ENCODE measurements at regions not wholly inside any gene's neighbourhood (a gene's known extent, or its start where the extent isn't known, plus 50 kb on each side); places are given as distances from the start of the nearest gene placed in this dataset.

DNA sequence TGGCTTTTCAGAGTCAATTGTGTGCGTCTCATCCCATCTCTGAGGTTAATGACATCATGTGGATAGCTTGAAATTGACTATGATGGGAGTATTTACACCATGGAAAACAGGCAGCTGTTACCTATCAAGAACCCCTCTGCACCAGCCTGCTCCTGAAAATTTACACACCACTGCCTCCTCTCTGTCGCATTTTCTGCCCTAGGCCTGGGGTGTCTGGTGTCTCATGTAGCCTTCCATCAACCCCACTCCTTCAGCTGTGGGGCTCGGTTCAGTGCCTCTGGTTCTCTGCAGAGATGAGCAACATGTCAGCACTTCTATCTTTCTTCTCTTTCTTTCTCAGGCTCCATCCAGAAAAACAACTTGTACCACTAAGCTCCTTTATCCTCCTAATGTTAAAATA, 600.5 kb downstream of the TYW1 start:
- H3K4me2 ChIP-seq (ENCODE audit: insufficient read depth, low read length): no peak overlapping the region
- no peaks in the 10 kb centered on the region for H4K20me1 ChIP-seq (ENCODE audit: insufficient read depth, low read length)
- TF ChIP-seq, protein P1, sequence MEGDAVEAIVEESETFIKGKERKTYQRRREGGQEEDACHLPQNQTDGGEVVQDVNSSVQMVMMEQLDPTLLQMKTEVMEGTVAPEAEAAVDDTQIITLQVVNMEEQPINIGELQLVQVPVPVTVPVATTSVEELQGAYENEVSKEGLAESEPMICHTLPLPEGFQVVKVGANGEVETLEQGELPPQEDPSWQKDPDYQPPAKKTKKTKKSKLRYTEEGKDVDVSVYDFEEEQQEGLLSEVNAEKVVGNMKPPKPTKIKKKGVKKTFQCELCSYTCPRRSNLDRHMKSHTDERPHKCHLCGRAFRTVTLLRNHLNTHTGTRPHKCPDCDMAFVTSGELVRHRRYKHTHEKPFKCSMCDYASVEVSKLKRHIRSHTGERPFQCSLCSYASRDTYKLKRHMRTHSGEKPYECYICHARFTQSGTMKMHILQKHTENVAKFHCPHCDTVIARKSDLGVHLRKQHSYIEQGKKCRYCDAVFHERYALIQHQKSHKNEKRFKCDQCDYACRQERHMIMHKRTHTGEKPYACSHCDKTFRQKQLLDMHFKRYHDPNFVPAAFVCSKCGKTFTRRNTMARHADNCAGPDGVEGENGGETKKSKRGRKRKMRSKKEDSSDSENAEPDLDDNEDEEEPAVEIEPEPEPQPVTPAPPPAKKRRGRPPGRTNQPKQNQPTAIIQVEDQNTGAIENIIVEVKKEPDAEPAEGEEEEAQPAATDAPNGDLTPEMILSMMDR (IDR thresholded peaks at IDR 0.05; ENCODE audit: borderline replicate concordance, extremely low read depth, low read length, poor library complexity, severe bottlenecking): no peak
- no peak for TF ChIP-seq EZH2 (IDR thresholded peaks at IDR 0.05; ENCODE audit: borderline replicate concordance, low read depth, low read length, severe bottlenecking)
- no peak overlapping the region for H3K4me3 ChIP-seq (ENCODE audit: low read depth in 1 of 2, low read length in 2 of 2)
- H3K36me3 ChIP-seq (ENCODE audit: insufficient read depth, low read length): no peaks in the 10 kb centered on the region
- no peak for DNase-seq
- no peak overlapping the region for H3K27ac ChIP-seq (ENCODE audit: low read length)
- ATAC-seq (ENCODE audit: insufficient read depth, low read depth): no peak
- no peak overlapping the region for H2AFZ ChIP-seq (ENCODE audit: low read depth, low read length)
- H3K4me1 ChIP-seq (ENCODE audit: insufficient read depth, low read length): no peaks in the 10 kb centered on the region
- no peaks in the 10 kb centered on the region for H3K9me3 ChIP-seq (ENCODE audit: insufficient read depth, low read length, severe bottlenecking)
- H3K79me2 ChIP-seq (ENCODE audit: insufficient read depth, low read length): no peaks in the 10 kb centered on the region
- no peak overlapping the region for H3K9ac ChIP-seq (ENCODE audit: low read depth, low read length)
- peaks cover 4% of the 10 kb centered on the region for H3K27me3 ChIP-seq (ENCODE audit: insufficient read depth, low read length, poor library complexity)

DNA sequence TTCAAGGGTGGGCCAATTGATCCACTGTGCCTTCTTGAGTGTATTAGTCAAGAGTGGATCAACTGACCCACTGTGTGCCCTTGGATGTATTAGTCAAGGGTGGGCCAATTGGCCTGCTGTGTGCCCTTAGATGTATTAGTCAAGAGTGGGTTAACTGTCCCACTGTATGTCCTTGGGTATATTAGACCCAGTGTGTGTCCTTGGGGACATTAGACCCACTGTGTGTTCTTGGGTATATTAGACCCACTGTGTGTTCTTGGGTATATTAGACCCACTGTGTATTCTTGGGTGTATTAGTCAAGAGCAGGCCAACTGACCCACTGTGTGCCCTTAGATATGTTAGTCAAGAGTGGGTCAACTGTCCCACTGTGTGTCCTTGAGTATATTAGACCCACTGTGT, 601.8 kb downstream of the TYW1 start:
- H3K4me1 ChIP-seq (ENCODE audit: insufficient read depth, low read length): no peaks in the 10 kb centered on the region
- no peak overlapping the region for H3K4me2 ChIP-seq (ENCODE audit: insufficient read depth, low read length)
- ATAC-seq (ENCODE audit: insufficient read depth, low read depth): no peak
- H3K9me3 ChIP-seq (ENCODE audit: insufficient read depth, low read length, severe bottlenecking): no peaks in the 10 kb centered on the region
- TF ChIP-seq, protein P1 (IDR thresholded peaks at IDR 0.05; ENCODE audit: borderline replicate concordance, extremely low read depth, low read length, poor library complexity, severe bottlenecking): no peak
- no peak for TF ChIP-seq EZH2 (IDR thresholded peaks at IDR 0.05; ENCODE audit: borderline replicate concordance, low read depth, low read length, severe bottlenecking)
- no peaks in the 10 kb centered on the region for H4K20me1 ChIP-seq (ENCODE audit: insufficient read depth, low read length)
- no peaks in the 10 kb centered on the region for H3K36me3 ChIP-seq (ENCODE audit: insufficient read depth, low read length)
- no peak overlapping the region for H3K4me3 ChIP-seq (ENCODE audit: low read depth in 1 of 2, low read length in 2 of 2)
- peaks cover 4% of the 10 kb centered on the region for H3K27me3 ChIP-seq (ENCODE audit: insufficient read depth, low read length, poor library complexity)
- no peak overlapping the region for H2AFZ ChIP-seq (ENCODE audit: low read depth, low read length)
- no peak overlapping the region for H3K9ac ChIP-seq (ENCODE audit: low read depth, low read length)
- DNase-seq: no peak
- H3K79me2 ChIP-seq (ENCODE audit: insufficient read depth, low read length): no peaks in the 10 kb centered on the region
- no peak overlapping the region for H3K27ac ChIP-seq (ENCODE audit: low read length)

DNA sequence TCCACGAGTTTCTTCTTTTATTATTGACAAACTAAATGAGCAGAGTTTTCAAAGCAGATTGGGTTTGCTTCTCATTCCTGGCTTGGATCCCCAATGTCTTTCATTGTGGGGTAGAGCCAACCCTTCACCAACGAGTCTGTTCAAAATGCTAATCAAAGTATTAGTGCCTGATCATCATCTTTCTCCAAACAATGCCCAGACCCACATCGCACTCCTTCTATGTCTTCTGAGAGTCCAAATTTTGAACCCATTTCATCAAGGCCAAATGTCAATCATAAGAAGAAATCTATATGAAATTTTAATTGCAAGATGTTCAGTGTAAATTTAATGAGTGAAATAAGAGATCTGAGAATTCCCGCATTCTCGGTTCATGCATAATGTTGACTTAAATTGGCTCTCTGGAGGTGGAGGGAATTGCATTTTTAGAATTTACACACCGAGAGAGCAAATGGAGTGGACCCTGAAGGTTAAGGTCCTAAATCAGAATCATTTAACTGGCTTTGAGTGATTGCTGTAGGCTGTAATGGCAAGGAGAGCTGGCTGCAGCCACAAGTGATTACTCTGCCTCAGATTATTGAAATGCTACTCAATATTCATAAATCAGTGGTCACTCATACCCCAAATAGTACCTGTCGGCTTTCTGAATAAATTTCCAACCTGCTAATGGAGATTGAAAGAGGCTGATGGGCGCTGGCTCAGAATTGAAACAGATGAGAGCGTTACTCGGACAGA, 602.9 kb downstream of the TYW1 start:
- no peaks in the 10 kb centered on the region for H3K27me3 ChIP-seq (ENCODE audit: insufficient read depth, low read length, poor library complexity)
- H3K27ac ChIP-seq (ENCODE audit: low read length): no peak overlapping the region
- no peak for ATAC-seq (ENCODE audit: insufficient read depth, low read depth)

More for the DNA sequence above, 602.9 kb downstream of the TYW1 start:
- H3K79me2 ChIP-seq (ENCODE audit: insufficient read depth, low read length): no peaks in the 10 kb centered on the region
- DNase-seq: no peak
- H3K4me1 ChIP-seq (ENCODE audit: insufficient read depth, low read length): no peaks in the 10 kb centered on the region
- no peaks in the 10 kb centered on the region for H3K36me3 ChIP-seq (ENCODE audit: insufficient read depth, low read length)
- H3K4me2 ChIP-seq (ENCODE audit: insufficient read depth, low read length): no peak overlapping the region
- no peak overlapping the region for H2AFZ ChIP-seq (ENCODE audit: low read depth, low read length)
- no peak overlapping the region for H3K4me3 ChIP-seq (ENCODE audit: low read depth in 1 of 2, low read length in 2 of 2)
- H3K9ac ChIP-seq (ENCODE audit: low read depth, low read length): no peak overlapping the region
- no peaks in the 10 kb centered on the region for H4K20me1 ChIP-seq (ENCODE audit: insufficient read depth, low read length)
- TF ChIP-seq, protein P1 (IDR thresholded peaks at IDR 0.05; ENCODE audit: borderline replicate concordance, extremely low read depth, low read length, poor library complexity, severe bottlenecking): no peak
- TF ChIP-seq EZH2 (IDR thresholded peaks at IDR 0.05; ENCODE audit: borderline replicate concordance, low read depth, low read length, severe bottlenecking): no peak
- H3K9me3 ChIP-seq (ENCODE audit: insufficient read depth, low read length, severe bottlenecking): no peaks in the 10 kb centered on the region

Measured in DND-41 (cell line).